Vagina (tissue), 2 donors: ENCODE measurements at regions not wholly inside any gene's neighbourhood (a gene's known extent, or its start where the extent isn't known, plus 50 kb on each side); places are given as distances from the start of the nearest gene placed in this dataset.

Experiments used
- POLR2A ChIP-seq, 2 donors: fragments of 450-650 bp; IDR thresholded peaks; one replicate each; pipeline ENCODE4 v1.6.1; 2017; ENCODE audit warnings: antibody characterized with exemption in 2 of 2, mild to moderate bottlenecking in 2 of 2, moderate library complexity in 2 of 2
- TF ChIP-seq, protein P1 (sequence below), 3 experiments: fragments of 450-650 bp in 2 of 3; fragments of 200-600 bp in 1 of 3; sonication (generic) in 1 of 3; IDR thresholded peaks; one replicate each; pipeline ENCODE4 v1.5.1; 2017 to 2019; ENCODE audit warnings: antibody characterized with exemption in 3 of 3, mild to moderate bottlenecking in 2 of 3, moderate library complexity in 2 of 3

GRCh38 chr5:93092349-93093105, 488.5 kb downstream of the NR2F1-AS1 start:
- TF ChIP-seq, protein P1, sequence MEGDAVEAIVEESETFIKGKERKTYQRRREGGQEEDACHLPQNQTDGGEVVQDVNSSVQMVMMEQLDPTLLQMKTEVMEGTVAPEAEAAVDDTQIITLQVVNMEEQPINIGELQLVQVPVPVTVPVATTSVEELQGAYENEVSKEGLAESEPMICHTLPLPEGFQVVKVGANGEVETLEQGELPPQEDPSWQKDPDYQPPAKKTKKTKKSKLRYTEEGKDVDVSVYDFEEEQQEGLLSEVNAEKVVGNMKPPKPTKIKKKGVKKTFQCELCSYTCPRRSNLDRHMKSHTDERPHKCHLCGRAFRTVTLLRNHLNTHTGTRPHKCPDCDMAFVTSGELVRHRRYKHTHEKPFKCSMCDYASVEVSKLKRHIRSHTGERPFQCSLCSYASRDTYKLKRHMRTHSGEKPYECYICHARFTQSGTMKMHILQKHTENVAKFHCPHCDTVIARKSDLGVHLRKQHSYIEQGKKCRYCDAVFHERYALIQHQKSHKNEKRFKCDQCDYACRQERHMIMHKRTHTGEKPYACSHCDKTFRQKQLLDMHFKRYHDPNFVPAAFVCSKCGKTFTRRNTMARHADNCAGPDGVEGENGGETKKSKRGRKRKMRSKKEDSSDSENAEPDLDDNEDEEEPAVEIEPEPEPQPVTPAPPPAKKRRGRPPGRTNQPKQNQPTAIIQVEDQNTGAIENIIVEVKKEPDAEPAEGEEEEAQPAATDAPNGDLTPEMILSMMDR (IDR thresholded peaks at IDR 0.05), result peak in 1 of 3 experiments; percentile 14
- TF ChIP-seq POLR2A (IDR thresholded peaks at IDR 0.05), result no peak
